Activated CD4-positive, alpha-beta T cell treated with anti-CD3 and anti-CD28 coated beads, Interleukin-2, amount 50 U/mL, for 1 hour (primary cell): ENCODE measurements at regions not wholly inside any gene's neighbourhood (a gene's known extent, or its start where the extent isn't known, plus 50 kb on each side); places are given as distances from the start of the nearest gene placed in this dataset.

ENCODE experiments used
- DNase-seq: peaks from one replicate; pipeline ENCODE4 v3.0.0-alpha.2; 2020

DNA sequence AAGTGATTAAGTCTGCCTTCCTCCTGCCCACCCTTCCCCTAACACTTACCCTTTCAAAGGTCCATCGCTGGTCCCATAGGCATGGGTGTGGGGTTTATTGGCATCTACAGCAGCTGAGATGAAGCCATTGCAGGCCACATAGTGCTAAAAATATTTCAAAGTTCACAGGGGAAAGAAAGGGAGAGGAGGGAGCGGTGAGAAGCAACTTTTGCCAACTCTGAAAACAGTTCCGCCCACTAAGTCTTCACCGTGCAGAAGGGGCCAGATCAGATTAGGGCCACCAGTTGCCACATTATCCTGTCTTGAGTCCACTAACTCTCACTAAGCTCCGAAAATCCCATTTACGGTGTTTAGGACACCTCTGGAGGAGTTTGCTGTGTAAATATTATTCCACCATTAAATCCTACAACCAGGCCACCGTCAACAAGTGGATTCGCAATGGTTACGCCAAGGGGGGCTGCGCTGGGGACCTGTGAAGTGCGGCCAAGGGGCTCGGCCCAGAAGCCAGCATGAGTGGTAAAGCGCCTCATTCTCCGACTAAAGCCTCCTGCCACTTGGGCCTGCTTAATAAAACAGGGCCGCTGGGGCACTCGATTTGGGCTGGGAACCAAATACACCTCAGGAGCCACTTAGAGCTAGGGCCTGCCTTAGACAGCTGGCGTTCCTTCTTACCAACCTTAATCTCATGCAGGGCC, 534.9 kb downstream of the MIAT start:
- no peak for DNase-seq

DNA sequence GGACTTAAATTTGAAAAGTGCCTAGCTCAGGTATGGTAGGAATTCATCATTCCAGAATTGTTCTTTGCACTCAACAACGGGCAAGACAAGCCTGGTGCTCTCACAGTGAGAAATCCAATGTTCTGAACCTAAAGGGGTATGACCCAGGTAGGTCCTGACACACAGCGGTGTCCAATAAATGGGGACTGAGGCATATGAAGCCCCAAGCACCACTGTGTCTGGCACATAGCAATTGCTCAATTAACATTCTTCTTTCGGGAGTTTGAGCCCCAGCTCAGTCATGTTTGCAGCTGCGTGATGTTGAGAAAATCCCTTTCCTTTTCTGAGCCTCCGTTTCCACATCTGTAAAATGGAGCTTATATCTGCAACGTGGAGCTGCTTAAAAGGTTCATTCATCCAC, 535.8 kb downstream of the MIAT start:
- no peak for DNase-seq

DNA sequence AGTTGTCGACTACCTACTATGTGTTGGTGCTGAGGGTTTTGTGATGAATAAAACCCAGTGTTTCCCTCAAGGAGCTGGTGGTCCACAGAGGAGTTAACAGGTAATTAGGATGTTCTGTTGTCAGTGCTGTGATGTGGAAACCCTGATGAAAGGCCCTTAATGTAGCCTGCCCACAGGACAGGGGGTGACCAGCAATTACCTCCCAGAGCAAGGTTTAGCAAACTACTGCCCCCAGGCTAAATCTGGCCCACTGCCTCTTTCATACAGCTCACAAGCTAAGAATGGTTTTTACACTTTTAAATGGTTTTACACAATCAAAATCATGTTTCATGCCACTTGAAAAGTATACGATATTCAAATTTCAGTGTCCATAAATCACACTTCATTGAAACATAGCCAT, 536.2 kb downstream of the MIAT start:
- DNase-seq, result no peak

DNA sequence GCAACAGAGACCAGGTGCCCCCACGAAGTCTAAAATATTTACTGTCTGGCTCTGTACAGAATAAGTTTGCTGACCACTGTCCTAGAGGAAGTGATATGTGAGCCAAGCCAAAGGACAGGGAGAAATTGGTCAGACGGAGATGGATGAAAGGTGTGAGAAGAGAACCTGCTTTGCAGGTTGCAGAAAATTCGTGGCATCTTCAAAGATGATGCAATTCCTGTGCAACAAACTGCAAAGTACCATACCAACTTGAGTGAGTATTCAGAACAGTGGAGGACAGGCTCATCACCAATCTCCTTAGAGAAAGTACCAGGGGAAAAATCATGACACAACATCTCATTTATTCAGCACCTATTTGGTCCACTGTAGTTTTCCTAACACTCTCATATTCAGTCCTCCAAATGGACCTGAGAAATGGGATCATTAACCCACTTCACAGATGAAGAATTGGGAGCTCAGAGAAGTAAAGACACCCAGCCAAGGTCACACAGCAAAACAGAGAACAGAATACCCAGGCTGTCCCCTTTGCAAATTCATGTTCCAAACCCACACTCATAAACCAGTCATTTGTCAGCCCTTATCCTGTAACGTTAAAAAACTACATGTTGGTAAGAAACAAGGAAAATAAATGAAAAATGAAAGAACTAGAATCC, 536.8 kb downstream of the MIAT start:
- DNase-seq, result no peak

DNA sequence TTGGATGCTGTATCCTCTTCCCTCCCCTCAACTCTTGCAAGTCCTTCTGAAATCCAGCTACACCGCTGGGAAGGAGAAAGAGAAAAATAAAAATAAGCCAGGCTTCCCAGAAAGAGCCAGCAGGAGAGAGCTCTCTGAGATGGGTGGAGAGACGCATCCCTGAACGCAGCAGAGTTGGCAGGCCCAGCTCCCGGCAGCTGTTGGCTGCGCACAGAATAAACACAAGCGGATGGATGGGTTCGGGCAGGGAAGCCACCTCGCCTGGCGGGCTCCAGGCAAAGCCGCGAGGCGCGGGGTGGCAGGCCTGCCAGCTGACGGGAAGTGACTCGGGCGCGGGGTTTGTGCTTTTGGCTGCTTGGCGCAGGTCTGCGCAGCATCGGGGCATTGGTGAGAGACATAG, 537.7 kb downstream of the MIAT start:
- no peak for DNase-seq

DNA sequence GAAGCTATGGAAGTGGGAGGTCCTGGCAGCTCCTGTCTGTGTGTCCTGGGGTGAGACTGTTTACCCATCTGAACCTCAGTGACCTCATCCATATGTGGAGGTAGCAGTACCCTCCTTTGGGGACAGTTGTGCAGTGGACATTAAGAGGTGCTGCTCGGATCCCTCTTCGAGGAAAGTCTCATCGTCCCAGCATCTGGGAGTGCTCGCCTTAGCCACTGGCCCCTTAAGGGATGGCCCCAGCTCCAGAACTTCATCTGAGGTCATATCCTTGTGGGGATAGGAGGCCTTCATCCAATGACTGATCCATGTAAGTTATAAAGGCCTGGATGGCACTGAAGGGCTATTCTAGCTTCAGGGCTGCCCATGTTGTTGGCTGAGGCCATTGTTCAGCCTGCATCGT, 538.1 kb downstream of the MIAT start:
- DNase-seq, result no peak

DNA sequence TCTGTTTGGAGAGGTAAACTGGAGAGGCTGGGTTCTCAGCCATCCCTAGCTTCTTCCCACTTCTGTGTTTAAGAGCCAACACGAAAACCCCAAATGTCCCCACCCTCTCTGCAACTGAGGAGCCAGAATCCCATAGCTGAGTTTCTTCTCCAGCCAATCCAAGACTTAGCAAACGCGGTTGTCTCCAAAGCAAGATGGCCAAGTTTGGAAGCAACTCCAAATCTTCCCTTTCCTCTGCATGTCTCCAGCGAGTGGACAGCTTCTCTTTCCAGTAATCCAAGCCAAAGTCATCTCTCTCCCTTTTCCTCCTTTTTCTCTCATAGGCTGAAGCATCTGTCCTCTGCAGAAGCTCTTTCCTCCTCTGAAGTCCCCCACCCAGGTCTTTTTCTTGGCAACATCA, 539.2 kb downstream of the MIAT start:
- no peak for DNase-seq

DNA sequence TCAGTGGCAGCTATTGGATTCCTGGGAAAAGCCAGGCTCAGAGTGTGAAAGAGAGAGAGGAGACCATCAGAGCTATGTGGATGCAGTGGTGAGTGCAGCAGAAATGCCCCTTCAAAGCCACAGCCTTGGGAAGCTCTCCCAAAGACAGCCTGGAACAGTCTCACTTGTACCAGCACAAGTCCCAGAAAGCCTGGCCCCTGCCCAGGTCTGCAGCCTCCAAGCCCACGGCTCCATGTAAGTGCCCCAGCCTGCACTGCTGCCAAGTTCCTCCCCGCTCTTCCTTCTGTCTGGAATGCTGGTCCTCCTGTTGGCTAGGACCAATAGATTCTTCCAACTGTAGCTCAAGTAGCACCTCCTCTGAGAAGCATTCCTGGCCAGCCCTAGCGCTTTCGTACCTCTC, 539.7 kb downstream of the MIAT start:
- no peak for DNase-seq

DNA sequence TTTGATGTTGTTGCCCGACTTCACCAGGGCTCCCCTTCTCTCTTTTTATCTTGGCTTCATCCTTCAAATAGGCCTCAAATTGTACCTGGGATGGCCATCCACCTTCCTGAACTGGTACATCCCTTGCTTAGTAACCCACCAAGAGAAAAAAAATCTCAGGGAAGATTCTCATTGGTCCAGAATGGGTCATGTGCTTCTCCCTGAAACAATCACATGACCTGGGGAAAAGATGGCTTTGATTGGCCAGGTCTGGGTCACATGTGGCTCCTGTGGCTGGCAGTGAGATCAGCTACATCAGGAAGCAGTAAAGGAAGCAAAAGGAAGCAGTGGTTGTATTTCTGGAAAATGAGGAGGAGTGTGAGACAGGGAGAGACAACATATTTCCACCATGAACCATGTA, 540.2 kb downstream of the MIAT start:
- no peak for DNase-seq

DNA sequence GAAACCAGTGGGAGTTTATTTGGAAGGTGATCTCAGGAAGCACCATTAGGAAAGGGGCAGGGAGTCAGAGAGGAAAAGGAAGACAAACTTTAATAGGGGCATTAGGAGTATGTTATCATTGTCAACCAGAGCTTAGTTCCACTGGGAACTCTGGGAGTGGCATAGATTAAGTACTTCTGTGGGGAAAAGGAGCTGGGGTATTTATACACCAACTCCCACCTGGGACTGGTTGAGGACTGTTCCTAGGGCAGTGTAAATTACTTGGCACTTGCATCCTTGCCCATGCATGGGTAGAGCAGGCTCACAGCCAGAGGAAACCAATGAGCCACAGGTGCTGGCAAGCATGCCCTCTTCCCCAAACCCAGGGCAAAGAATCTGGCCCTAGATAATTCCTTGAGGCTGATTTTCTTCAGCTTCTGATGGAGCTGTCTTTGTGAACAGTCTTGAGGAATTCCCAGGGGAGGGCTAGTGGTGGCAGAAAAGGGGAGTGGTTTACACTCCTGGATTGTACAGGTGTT, 541.2 kb downstream of the MIAT start:
- no peak for DNase-seq

DNA sequence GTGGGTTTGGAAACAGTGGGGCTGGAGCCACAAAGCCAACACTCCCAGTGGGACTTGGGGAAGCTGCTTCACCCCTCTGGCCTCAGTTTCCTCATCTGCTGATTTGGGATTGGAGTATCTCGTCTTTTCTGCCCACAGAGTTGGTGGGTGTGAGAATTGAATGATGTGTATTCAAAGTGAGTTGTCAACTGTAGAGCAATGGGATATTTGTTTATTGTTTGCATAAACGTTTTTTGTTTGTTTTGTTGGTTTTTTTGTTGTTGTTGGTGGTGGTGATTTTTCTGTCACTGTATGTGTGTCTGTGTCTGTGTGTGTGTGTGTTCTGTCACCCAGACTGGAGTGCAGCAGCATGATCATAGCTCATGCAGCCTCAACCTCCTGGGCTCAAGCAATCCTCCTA, 542.0 kb downstream of the MIAT start:
- DNase-seq, result no peak

DNA sequence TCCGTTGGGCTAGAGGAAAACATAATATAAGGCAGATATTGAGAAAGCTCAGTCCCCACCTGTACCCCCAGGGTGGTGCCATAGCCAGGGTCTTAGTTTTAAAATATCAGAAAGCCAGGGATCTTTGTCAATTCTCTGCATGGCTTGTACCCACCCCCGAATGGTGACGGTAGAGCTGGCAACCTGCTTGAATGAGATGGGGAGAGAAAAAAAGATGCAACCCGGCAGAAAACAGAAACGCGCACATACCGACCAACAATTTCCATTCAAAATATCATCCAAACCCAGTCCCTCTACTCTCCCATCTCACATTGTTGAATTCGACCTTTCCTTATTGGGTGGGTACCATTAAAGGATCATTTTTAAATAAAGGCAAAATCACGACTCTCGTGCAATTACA, 543.9 kb downstream of the MIAT start:
- DNase-seq, result no peak

DNA sequence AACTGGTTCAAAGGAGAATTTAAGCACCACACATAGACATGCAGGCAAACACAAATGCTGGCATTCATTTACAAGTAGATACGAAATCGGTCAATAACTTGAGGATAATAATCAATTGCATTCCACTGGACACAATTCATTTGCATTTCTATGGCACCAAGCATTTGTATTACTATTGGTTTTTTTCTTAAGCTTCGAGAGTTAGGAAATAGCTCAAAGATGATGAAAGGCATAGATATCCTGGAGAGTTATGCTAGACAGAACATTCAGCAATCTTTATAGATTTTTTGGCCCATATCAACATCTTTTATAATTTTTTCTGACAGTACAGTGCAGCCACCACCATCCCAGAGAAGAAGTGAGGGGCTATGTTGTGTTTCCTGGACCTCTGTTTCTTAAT, 544.4 kb downstream of the MIAT start:
- DNase-seq, result no peak

DNA sequence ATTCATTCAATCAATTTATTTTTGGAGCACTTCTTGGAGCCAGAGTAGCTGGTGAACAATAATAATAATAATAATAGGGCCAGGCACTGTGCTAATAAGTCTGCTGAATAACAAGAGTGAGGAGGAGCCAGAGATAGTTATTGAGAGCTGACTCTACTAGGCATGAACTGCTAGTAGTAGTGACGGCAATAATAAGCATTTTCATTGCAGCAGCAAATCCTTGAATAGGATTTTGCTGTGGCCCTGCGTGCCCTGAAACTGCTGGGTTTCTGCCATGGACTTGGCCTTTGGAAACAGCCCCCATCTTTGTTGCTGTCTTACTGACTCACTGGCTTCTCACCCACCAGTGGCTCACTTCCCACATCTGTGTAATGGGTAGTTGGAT, 545.9 kb downstream of the MIAT start:
- no peak for DNase-seq

DNA sequence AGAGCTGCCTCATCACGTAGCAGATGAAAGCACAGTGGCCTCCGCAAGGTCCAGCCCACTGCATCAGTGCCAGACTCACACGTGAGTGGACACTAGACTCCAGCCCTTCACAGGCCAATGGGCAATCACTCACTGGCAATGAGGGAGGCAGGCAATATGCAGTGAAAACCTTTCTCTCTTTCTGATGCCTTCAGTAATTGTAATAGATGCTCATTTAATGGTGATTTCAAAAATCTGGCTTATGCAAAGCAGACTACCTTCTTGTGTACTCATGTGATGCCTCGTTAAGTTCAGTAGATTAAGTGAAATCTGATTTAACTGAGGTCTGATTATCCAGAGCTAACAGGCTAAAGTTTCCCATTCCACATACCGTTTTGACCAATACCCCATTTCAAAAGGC, 546.9 kb downstream of the MIAT start:
- DNase-seq, result no peak

DNA sequence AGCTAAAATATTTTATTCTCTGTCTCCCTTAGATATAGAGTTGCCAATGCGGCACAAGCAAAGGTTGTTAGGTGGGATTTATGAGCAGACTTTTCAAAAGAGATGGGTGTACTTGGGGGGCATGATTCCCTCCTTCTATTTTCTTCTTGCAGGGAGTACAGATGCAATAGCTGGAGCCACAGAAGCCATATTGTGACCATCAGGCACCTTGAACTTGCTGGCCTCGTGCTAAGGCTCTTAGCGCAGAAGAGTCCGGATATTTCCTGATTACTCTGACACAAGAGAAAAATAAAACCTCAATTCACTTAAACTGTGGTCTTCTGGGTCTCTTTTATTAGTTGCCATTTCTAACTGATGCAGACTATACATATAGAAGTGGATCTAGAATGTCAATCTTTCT, 547.4 kb downstream of the MIAT start:
- DNase-seq, result no peak

DNA sequence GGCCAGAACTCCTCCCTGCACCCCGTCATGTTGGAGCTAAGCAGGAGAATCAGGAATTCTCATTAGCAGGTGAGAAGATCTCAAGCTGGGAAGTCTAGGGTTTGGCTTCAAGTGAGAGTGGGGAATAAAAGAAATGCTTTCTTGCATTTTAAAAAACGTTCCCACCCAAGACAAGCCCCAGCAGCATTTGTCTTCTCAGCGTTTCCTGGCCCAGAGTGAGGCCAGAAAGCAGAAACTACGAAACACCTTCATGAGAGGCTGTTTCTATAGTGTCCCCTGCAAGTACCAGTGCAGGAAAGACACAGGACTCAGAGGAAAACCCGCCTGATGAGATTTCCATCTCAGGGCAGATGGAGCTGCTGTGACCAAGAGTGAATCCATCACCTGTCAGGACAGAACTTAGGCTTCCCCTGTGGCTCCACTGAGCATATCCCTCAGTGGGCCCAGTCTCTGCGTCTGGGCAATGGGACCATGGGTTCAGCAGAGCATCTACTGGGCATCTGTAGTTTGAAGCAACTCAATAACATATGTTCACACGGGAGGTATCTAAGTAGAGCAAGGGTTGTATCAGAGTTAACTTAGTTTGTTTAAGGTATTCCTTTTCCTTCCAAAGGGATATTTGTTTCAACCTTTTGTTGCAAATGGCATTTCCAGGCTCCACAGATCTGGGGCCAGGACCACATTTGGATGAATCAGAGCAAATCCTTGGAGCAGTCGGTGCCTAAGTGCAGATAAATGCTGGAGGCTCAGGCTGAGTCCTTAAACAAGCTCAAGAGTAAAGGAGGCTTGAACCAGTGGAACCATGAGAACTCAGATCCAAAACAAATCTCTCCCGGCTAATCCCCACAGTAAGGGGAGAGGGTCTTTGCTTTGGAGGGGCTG, 548.3 kb downstream of the MIAT start:
- DNase-seq, result no peak

DNA sequence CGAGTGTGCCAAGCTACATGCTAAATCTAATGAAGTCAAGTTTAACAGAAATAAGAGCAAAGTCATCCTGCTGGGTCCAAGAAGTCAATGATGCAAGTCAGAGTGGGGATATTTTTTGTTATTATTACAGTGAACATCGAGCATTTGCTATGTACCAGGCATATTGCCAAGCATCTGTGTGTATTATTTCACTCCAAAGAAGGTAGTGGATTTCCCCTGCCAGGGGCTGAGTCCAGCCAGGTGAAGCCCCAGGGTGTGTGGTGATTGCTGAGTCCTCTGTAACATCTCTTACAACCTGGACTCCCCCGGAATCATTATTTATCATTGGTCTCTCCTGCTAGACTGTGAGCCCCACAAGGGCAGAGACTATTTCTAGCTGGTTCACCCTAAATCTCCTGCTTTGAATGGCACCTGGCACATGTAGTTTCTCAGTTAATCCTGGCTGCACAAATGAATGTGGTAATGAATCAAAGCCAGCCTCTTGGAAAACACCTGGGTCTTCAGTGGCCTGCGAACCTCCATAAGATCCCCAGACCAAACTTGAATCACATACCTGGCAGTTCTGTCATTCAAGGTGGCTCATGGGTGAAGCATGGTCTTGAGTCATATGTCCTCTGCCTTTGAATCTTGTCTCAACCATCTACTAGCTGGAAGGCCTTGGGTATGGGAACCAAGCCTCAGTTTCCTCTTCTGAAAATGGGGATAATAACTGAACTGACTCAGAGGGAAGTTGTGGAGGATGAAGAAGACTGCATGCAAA, 549.2 kb downstream of the MIAT start:
- no peak for DNase-seq

DNA sequence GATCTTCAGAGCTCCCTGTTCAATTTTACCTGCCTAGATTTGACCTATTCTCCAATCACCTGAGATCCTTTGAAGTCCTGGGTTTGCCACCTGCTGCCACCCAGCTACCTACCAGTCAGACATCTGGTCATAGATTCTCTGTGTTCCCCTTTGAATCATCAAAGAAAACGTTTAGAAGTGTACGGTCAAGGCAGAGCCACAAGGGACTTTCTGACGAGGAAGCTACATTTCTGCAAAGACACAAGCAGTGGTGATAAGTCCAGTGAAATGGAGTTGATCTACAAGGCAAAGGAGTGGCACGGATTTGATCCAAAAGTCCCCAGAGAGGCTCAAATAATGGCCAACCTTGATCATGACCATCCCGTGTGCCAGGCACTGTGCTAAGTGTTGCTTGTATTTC, 549.9 kb downstream of the MIAT start:
- no peak for DNase-seq

DNA sequence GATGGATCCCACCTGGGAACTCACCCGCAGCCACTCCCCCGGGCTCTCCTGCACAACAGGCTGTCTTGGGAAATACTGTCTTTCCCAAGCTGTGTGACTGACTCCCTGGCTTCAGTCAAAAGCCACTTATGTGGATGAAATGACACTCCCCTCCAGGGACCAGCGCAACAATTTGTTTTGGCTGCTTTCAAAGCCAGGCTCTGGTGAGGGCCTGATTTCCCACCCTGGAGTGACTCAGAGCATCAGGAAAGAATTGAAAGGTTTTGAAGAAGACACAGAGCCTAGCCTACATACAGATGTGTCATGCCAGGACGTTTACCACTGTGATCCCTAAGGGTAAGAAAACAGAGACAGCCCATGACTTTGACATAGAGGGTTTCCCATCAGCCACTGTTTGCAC, 550.5 kb downstream of the MIAT start:
- no peak for DNase-seq

DNA sequence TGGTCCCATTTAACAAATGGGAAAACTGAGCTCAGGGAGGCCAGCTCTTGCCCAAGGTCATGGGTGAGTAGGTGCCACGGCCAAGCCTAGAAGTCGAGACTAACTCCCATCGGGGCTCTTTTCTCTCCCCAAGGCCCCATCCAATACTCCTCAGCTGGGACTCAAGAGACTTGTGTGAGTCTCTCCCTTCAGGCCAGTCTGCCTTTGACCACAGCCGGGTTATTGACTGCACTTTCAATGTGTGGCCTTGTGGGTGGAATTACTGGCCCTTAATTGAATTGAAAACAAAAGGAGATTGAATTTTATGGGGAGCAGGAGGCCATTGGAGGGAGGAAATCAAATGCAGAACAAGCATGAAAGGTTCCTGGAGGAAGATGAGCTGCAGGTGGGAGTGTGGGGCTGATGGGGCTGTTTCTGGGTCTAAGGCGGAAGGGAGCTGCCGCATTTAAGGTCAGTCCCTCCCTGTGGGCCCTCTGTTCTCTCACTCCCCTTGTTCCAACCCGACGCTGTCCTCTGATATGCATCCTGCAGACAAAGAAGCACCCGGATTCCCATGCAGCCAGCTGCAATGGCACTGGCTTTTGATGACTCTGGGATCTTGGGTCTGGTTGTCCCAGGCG, 552.8 kb downstream of the MIAT start:
- no peak for DNase-seq

DNA sequence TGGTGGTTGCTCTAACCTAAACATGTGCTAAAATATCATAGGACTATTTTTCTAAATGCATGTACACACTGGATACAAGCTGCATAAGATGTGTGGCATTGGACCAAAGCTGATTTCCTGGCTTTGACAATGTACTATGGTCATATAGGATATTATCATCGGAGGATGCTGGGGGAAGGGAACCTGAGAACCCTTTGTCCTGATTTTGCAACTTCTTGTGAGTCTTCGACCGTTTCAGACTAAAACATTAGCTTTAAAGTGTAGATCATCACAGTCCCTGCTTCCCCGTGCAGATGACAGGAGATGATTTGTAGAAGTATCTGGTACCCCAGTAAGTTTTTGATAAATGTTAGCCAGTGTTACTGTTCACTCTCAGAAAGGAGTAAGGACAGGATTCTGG, 554.7 kb downstream of the MIAT start:
- DNase-seq, result no peak
